HEK293 (cell line): ENCODE measurements at regions not wholly inside any gene's neighbourhood (a gene's known extent, or its start where the extent isn't known, plus 50 kb on each side); places are given as distances from the start of the nearest gene placed in this dataset.
"Not testable (repeated sequence)": the region's sequence is repeated elsewhere in the genome, so short reads cannot be mapped to it uniquely, and the experiment has no call there.

Experiments used
- CTCF ChIA-PET: fragments of 350-600 bp; formaldehyde crosslinking; extraction: SDS; loops from one replicate; lab custom pipeline; 2021; ENCODE audit warnings: antibody characterized with exemption; lab: Yijun Ruan, JAX
- POLR2A ChIA-PET: fragments of 300-600 bp; formaldehyde crosslinking; extraction: SDS; loops from one replicate; lab custom pipeline; 2020; ENCODE audit warnings: antibody characterized with exemption, inconsistent platforms; lab: Yijun Ruan, JAX
- H3K27ac ChIP-seq: fragments of 200-500 bp; sonication (Bioruptor generic); 2 replicates; pipeline ENCODE4 v1.5.1; 2014; ENCODE audit warnings: low read depth, low read length, control low read depth, inconsistent platforms; ENCODE audit errors: extremely low read depth
- H3K36me3 ChIP-seq, 2 experiments: fragments of 200-500 bp in 1 of 2; sonication (Bioruptor generic) in 1 of 2; 1 replicate in 1 of 2; 2 replicates in 1 of 2; pipeline ENCODE4 v1.5.1; 2014 to 2017; ENCODE audit warnings: inconsistent platforms in 2 of 2, low read length in 2 of 2; ENCODE audit not compliant: control insufficient read depth in 2 of 2, insufficient read depth in 1 of 2
- H3K4me1 ChIP-seq: fragments of 200-500 bp; sonication (Bioruptor generic); 2 replicates; pipeline ENCODE4 v1.5.1; 2014; ENCODE audit warnings: mild to moderate bottlenecking, low read length, inconsistent platforms; ENCODE audit not compliant: control insufficient read depth, insufficient read depth
- H3K4me3 ChIP-seq: 2 replicates; pipeline ENCODE4 v1.5.1; 2011; ENCODE audit warnings: low read depth, mild to moderate bottlenecking, control low read depth, low read length, moderate library complexity
- H3K9me3 ChIP-seq: fragments of 200-500 bp; sonication (Bioruptor generic); 2 replicates; pipeline ENCODE4 v1.5.1; 2014; ENCODE audit warnings: low read depth, low read length, inconsistent platforms; ENCODE audit not compliant: control insufficient read depth, insufficient read depth
- FEZF1 ChIP-seq: fragments of 450-650 bp; formaldehyde crosslinking; IDR thresholded peaks from 2 replicates; pipeline ENCODE4 v1.5.1; 2016; ENCODE audit warnings: missing biosample characterization, missing genetic modification characterization
- KLF16 ChIP-seq: fragments of 450-650 bp; formaldehyde crosslinking; IDR thresholded peaks from 2 replicates; pipeline ENCODE4 v1.5.1; 2017; ENCODE audit warnings: missing biosample characterization, missing genetic modification characterization
- REST ChIP-seq: fragments of 450-650 bp; formaldehyde crosslinking; IDR thresholded peaks from 2 replicates; pipeline ENCODE4 v1.5.1; 2016; ENCODE audit warnings: missing biosample characterization, missing genetic modification characterization
- ZBTB44 ChIP-seq: fragments of 450-650 bp; IDR thresholded peaks from 2 replicates; pipeline ENCODE4 v1.5.1; 2018; ENCODE audit warnings: missing biosample characterization, mild to moderate bottlenecking, missing genetic modification characterization
- ZBTB7A ChIP-seq: fragments of 450-650 bp; formaldehyde crosslinking; IDR thresholded peaks from 2 replicates; pipeline ENCODE4 v1.5.1; 2016; ENCODE audit warnings: low read depth, missing biosample characterization, missing genetic modification characterization
- ZNF10 ChIP-seq: fragments of 450-650 bp; formaldehyde crosslinking; IDR thresholded peaks from 2 replicates; pipeline ENCODE4 v1.5.1; 2017; ENCODE audit warnings: missing biosample characterization, missing genetic modification characterization
- ZNF16 ChIP-seq: fragments of 450-650 bp; formaldehyde crosslinking; IDR thresholded peaks from 2 replicates; pipeline ENCODE4 v1.5.1; 2016; ENCODE audit warnings: low read depth, missing biosample characterization, missing genetic modification characterization
- ZNF449 ChIP-seq: fragments of 450-650 bp; formaldehyde crosslinking; IDR thresholded peaks from 2 replicates; pipeline ENCODE4 v1.5.1; 2017; ENCODE audit warnings: missing biosample characterization, mild to moderate bottlenecking, missing genetic modification characterization, moderate library complexity
- ZNF510 ChIP-seq: fragments of 450-650 bp; formaldehyde crosslinking; IDR thresholded peaks from 2 replicates; pipeline ENCODE4 v1.5.1; 2018; ENCODE audit warnings: mild to moderate bottlenecking, missing genetic modification characterization, missing biosample characterization; ENCODE audit not compliant: insufficient replicate concordance
- ZNF521 ChIP-seq: fragments of 450-650 bp; formaldehyde crosslinking; IDR thresholded peaks from 2 replicates; pipeline ENCODE4 v1.5.1; 2017; ENCODE audit warnings: missing biosample characterization, mild to moderate bottlenecking, missing genetic modification characterization
- ZNF623 ChIP-seq: fragments of 450-650 bp; formaldehyde crosslinking; IDR thresholded peaks from 2 replicates; pipeline ENCODE4 v1.5.1; 2016; ENCODE audit warnings: missing biosample characterization, missing genetic modification characterization
- ZNF747 ChIP-seq: fragments of 450-650 bp; formaldehyde crosslinking; IDR thresholded peaks from 2 replicates; pipeline ENCODE4 v1.5.1; 2016; ENCODE audit warnings: missing biosample characterization, missing genetic modification characterization
- ZNF76 ChIP-seq: fragments of 450-650 bp; formaldehyde crosslinking; IDR thresholded peaks from 2 replicates; pipeline ENCODE4; 2016; ENCODE audit warnings: low read depth, missing biosample characterization, missing genetic modification characterization, borderline replicate concordance
- ZNF777 ChIP-seq: fragments of 450-650 bp; formaldehyde crosslinking; IDR thresholded peaks from 2 replicates; pipeline ENCODE4 v1.5.1; 2017; ENCODE audit warnings: missing biosample characterization, missing genetic modification characterization, borderline replicate concordance
- ZSCAN16 ChIP-seq: fragments of 450-650 bp; formaldehyde crosslinking; IDR thresholded peaks from 2 replicates; pipeline ENCODE4 v1.5.1; 2016; ENCODE audit warnings: missing biosample characterization, missing genetic modification characterization

- no peak for TF ChIP-seq ZNF10 (tag by site-specific recombination)
- no peak for TF ChIP-seq ZNF623 (tag by site-specific recombination)
- TF ChIP-seq KLF16, result no peak
- TF ChIP-seq ZNF76 (tag by site-specific recombination), result no peak
- no peak for TF ChIP-seq ZNF16 (tag by site-specific recombination)
Observed at GRCh38 chr5:163870441-163870840, 365.0 kb downstream of the MAT2B start (continued).

GRCh38 chr5:163874431-163874830 lies 369.0 kb downstream of the MAT2B start:
- Histone ChIP-seq H3K36me3 (no peaks in the 10 kb centered on the region), H3K4me3 (no peak overlapping the region)
- no peak for TF ChIP-seq ZNF449
- no peak for TF ChIP-seq ZBTB44 (tag by site-specific recombination)
- no peak for TF ChIP-seq ZNF747 (tag by site-specific recombination)
- TF ChIP-seq FEZF1 (tag by site-specific recombination), result no peak
- no peak for TF ChIP-seq ZNF777 (tag by site-specific recombination)
- no peak for TF ChIP-seq ZNF510 (tag by site-specific recombination)
- TF ChIP-seq ZNF521 (tag by site-specific recombination), result no peak
- no peak for TF ChIP-seq ZBTB7A (tag by site-specific recombination)
- no peak for TF ChIP-seq ZSCAN16 (tag by site-specific recombination)
- TF ChIP-seq REST, result no peak
- TF ChIP-seq, all 188 proteins: peak for 0
- Histone ChIP-seq H3K4me1 (no peaks in the 10 kb centered on the region), H3K27ac (no peak overlapping the region), H3K9me3 (no peaks in the 10 kb centered on the region)
- CTCF ChIA-PET, result no interaction called here
- POLR2A ChIA-PET, result no interaction called here

- H3K4me1 ChIP-seq, POLR2A ChIA-PET, H3K9me3 ChIP-seq, H3K27ac ChIP-seq, CTCF ChIA-PET, H3K36me3 ChIP-seq, H3K4me3 ChIP-seq: not testable (repeated sequence)
Observed at GRCh38 chr5:163874912-163875311, 369.5 kb downstream of the MAT2B start.
